Mucosa of descending colon (tissue), 3 donors: ENCODE measurements at regions not wholly inside any gene's neighbourhood (a gene's known extent, or its start where the extent isn't known, plus 50 kb on each side); places are given as distances from the start of the nearest gene placed in this dataset.

Source experiments
- ATAC-seq: fragments of 200-7000 bp; cut with Tn5 transposase; one replicate; pipeline ENCODE4 v1.9.1; 2020; ENCODE audit warnings: mild to moderate bottlenecking, moderate library complexity
- DNase-seq, 3 donors: peaks; one replicate each; pipeline ENCODE4 v3.0.0-alpha.2; 2020
- H3K36me3 ChIP-seq: fragments of 200-600 bp; one replicate; pipeline ENCODE4 v1.8.0; 2021; ENCODE audit warnings: low read depth, mild to moderate bottlenecking
- H3K4me1 ChIP-seq: fragments of 200-600 bp; one replicate; pipeline ENCODE4 v1.8.0; 2021; ENCODE audit warnings: low read depth, mild to moderate bottlenecking
- H3K4me3 ChIP-seq: fragments of 200-600 bp; one replicate; pipeline ENCODE4 v1.8.0; 2021; ENCODE audit warnings: mild to moderate bottlenecking
- H3K9me3 ChIP-seq: fragments of 200-600 bp; one replicate; pipeline ENCODE4 v1.8.0; 2021; ENCODE audit warnings: mild to moderate bottlenecking
- CTCF ChIP-seq: fragments of 200-600 bp; IDR thresholded peaks from one replicate; pipeline ENCODE4 v1.8.0; 2022; ENCODE audit warnings: antibody characterized with exemption, mild to moderate bottlenecking
- intact Hi-C, 2 donors: fragments of 100-400 bp; cut with DNase I in 1 of 2; cut with micrococcal nuclease in 1 of 2; formaldehyde crosslinking; loops; one replicate each; pipeline versions ENCODE4 v1.11.0 to v1.11.1; 2022; cut with DNase I, micrococcal nuclease
- donor health status: DM: no; HTN: no; CAD: no; lungs with moderate emphysema.
- donor health status: DM: no; HTN: no; CAD: no.
- donor health status: DM: no; HTN: yes; CAD: no.

- TF ChIP-seq CTCF: no peak
- Histone ChIP-seq H3K4me3 (no peak overlapping the region), H3K9me3 (no peaks in the 10 kb centered on the region), H3K36me3 (no peaks in the 10 kb centered on the region), H3K4me1 (no peaks in the 10 kb centered on the region)
- ATAC-seq (no peak), DNase-seq (no peak)
- intact Hi-C loops: no loop called here
Observed at GRCh38 chr11:95500466-95500865, 269.5 kb upstream of the SESN3 start.

- TF ChIP-seq CTCF: no peak
- ATAC-seq (no peak), DNase-seq (no peak)
- no peaks in the 10 kb centered on the region for H3K9me3 ChIP-seq
- intact Hi-C loops: no loop called here
- H3K4me3 ChIP-seq: no peak overlapping the region
- H3K36me3 ChIP-seq: no peaks in the 10 kb centered on the region
- H3K4me1 ChIP-seq: no peaks in the 10 kb centered on the region
Observed at GRCh38 chr11:95499516-95500135, 268.6 kb upstream of the SESN3 start.

- no peaks in the 10 kb centered on the region for H3K9me3 ChIP-seq
- no peaks in the 10 kb centered on the region for H3K4me1 ChIP-seq
- no peak for TF ChIP-seq CTCF
- DNase-seq (no peak), ATAC-seq (no peak)
- intact Hi-C loops: no loop called here
- H3K36me3 ChIP-seq: no peaks in the 10 kb centered on the region
- H3K4me3 ChIP-seq: no peak overlapping the region
Observed at GRCh38 chr11:95498722-95499425, 267.9 kb upstream of the SESN3 start.

GRCh38 chr11:95496901-95497300 is 265.9 kb upstream of the SESN3 start:
- Histone ChIP-seq H3K36me3 (no peaks in the 10 kb centered on the region), H3K9me3 (no peaks in the 10 kb centered on the region), H3K4me1 (no peaks in the 10 kb centered on the region), H3K4me3 (no peak overlapping the region)
- intact Hi-C loops: no loop called here
- no peak for ATAC-seq
- no peak for DNase-seq
- TF ChIP-seq CTCF: no peak

GRCh38 chr11:95495706-95496105 is 264.7 kb upstream of the SESN3 start:
- H3K36me3 ChIP-seq: no peaks in the 10 kb centered on the region
- intact Hi-C loops: no loop called here
- TF ChIP-seq CTCF: no peak
- no peak for ATAC-seq
- H3K4me1 ChIP-seq: no peaks in the 10 kb centered on the region
- no peak overlapping the region for H3K4me3 ChIP-seq
- DNase-seq: no peak
- no peaks in the 10 kb centered on the region for H3K9me3 ChIP-seq
